ENCODE measurements at regions not wholly inside any gene's neighbourhood (a gene's known extent, or its start where the extent isn't known, plus 50 kb on each side); places are given as distances from the start of the nearest gene placed in this dataset.
"Not testable (repeated sequence)": the region's sequence is repeated elsewhere in the genome, so short reads cannot be mapped to it uniquely, and the experiment has no call there.

- not testable (repeated sequence) for DNase-seq
Observed at GRCh38 chr2:55124682-55125081, 74.4 kb upstream of the RTN4 start.

GRCh38 chr2:55123851-55124269 lies 73.6 kb upstream of the RTN4 start:
- no peak for DNase-seq

- peak; percentile 64 to 85 (median 76) for DNase-seq
Observed at GRCh38 chr2:55120634-55121359, 70.5 kb upstream of the RTN4 start.

- peak; percentile 49 to 72 (median 70) for DNase-seq
Observed at GRCh38 chr2:55119711-55120487, 69.6 kb upstream of the RTN4 start.

- DNase-seq: no peak
Observed at GRCh38 chr2:55118643-55119083, 68.4 kb upstream of the RTN4 start.

GRCh38 chr2:55116966-55117365 lies 66.7 kb upstream of the RTN4 start:
- no peak for DNase-seq

GRCh38 chr2:55116598-55116964 lies 66.3 kb upstream of the RTN4 start:
- no peak for DNase-seq

- DNase-seq: peak; percentile 22 to 73 (median 54)
Observed at GRCh38 chr2:55115761-55116597, 65.7 kb upstream of the RTN4 start.

- DNase-seq: no peak
Observed at GRCh38 chr2:55114597-55114996, 64.3 kb upstream of the RTN4 start.

GRCh38 chr2:55114082-55114481 lies 63.8 kb upstream of the RTN4 start:
- DNase-seq: peak in 1 of 4 experiments; percentile 30

GRCh38 chr2:55112229-55113031 lies 62.2 kb upstream of the RTN4 start:
- DNase-seq: peak; percentile 77 to 93 (median 85)

- DNase-seq: peak; percentile 92 to 97 (median 96)
Observed at GRCh38 chr2:55111570-55112228, 61.4 kb upstream of the RTN4 start.

- DNase-seq: no peak
Observed at GRCh38 chr2:55111230-55111569, 60.9 kb upstream of the RTN4 start.

GRCh38 chr2:55109219-55109891 lies 59.1 kb upstream of the RTN4 start:
- peak in 3 of 4 experiments; percentile 32 to 56 (median 47) for DNase-seq

- no peak for DNase-seq
Observed at GRCh38 chr2:55108456-55109160, 58.4 kb upstream of the RTN4 start.

GRCh38 chr2:55107436-55107835 lies 57.2 kb upstream of the RTN4 start:
- no peak for DNase-seq

GRCh38 chr2:55106148-55106547 lies 55.9 kb upstream of the RTN4 start:
- no peak for DNase-seq

- no peak for DNase-seq
Observed at GRCh38 chr2:55105456-55105855, 55.2 kb upstream of the RTN4 start.

- peak in 2 of 4 experiments; percentile 35 to 46 for DNase-seq
Observed at GRCh38 chr2:55103046-55103445, 52.8 kb upstream of the RTN4 start.

GRCh38 chr2:55102056-55102812 lies 52.0 kb upstream of the RTN4 start:
- DNase-seq: no peak

Data from suppressor macrophage (primary cell).